ENCODE measurements at regions not wholly inside any gene's neighbourhood (a gene's known extent, or its start where the extent isn't known, plus 50 kb on each side); places are given as distances from the start of the nearest gene placed in this dataset.

- DNase-seq = no peak
Observed at GRCh38 chr3:8198605-8199004, 303.0 kb upstream of the LMCD1 start.

GRCh38 chr3:8200996-8201395 is 300.6 kb upstream of the LMCD1 start:
- DNase-seq = no peak

- no peak for DNase-seq
Observed at GRCh38 chr3:8201886-8202285, 299.7 kb upstream of the LMCD1 start.

- DNase-seq = no peak
Observed at GRCh38 chr3:8204331-8204730, 297.3 kb upstream of the LMCD1 start.

GRCh38 chr3:8204853-8205650 is 296.6 kb upstream of the LMCD1 start:
- DNase-seq = no peak

- no peak for DNase-seq
Observed at GRCh38 chr3:8205881-8206280, 295.7 kb upstream of the LMCD1 start.

GRCh38 chr3:8206971-8207617 is 294.5 kb upstream of the LMCD1 start:
- no peak for DNase-seq

GRCh38 chr3:8210882-8211341 is 290.7 kb upstream of the LMCD1 start:
- DNase-seq = no peak

GRCh38 chr3:8212794-8213193 is 288.8 kb upstream of the LMCD1 start:
- DNase-seq = no peak

- no peak for DNase-seq
Observed at GRCh38 chr3:8213286-8213685, 288.3 kb upstream of the LMCD1 start.

GRCh38 chr3:8215821-8216220 is 285.8 kb upstream of the LMCD1 start:
- no peak for DNase-seq

- DNase-seq = no peak
Observed at GRCh38 chr3:8218353-8218940, 283.2 kb upstream of the LMCD1 start.

GRCh38 chr3:8220291-8220690 is 281.3 kb upstream of the LMCD1 start:
- no peak for DNase-seq

- peak in 4 of 56 donors; percentile 1 to 7 (median 4) for DNase-seq
Observed at GRCh38 chr3:8223766-8224165, 277.9 kb upstream of the LMCD1 start.

GRCh38 chr3:8224941-8225340 is 276.7 kb upstream of the LMCD1 start:
- DNase-seq = no peak

- DNase-seq = no peak
Observed at GRCh38 chr3:8233938-8234337, 267.7 kb upstream of the LMCD1 start.

GRCh38 chr3:8236264-8236663 is 265.4 kb upstream of the LMCD1 start:
- no peak for DNase-seq

GRCh38 chr3:8237893-8238292 is 263.7 kb upstream of the LMCD1 start:
- no peak for DNase-seq

GRCh38 chr3:8238432-8238831 is 263.2 kb upstream of the LMCD1 start:
- no peak for DNase-seq

GRCh38 chr3:8239095-8239494 is 262.5 kb upstream of the LMCD1 start:
- no peak for DNase-seq

GRCh38 chr3:8239718-8240695 is 261.6 kb upstream of the LMCD1 start:
- DNase-seq = peak in 5 of 56 donors; percentile 3 to 15 (median 13)
